ENCODE measurements at regions not wholly inside any gene's neighbourhood (a gene's known extent, or its start where the extent isn't known, plus 50 kb on each side); places are given as distances from the start of the nearest gene placed in this dataset.
A peak's percentile ranks its signal among the peaks of the same experiment; 100 is the strongest.

GRCh38 chr12:105672121-105672975 lies 341.9 kb downstream of the C12orf75 start:
- H3K9me3 ChIP-seq (ENCODE audit: control insufficient read depth, low read length), result no peaks in the 10 kb centered on the region
- no peak overlapping the region for H3K4me3 ChIP-seq (ENCODE audit: low read depth, low read length)

GRCh38 chr12:105674871-105675699 lies 344.6 kb downstream of the C12orf75 start:
- no peaks in the 10 kb centered on the region for H3K4me1 ChIP-seq
- H3K9me3 ChIP-seq (ENCODE audit: control insufficient read depth, low read length), result no peaks in the 10 kb centered on the region
- H3K27me3 ChIP-seq (ENCODE audit: control insufficient read depth, insufficient read depth, low read length), result no peaks in the 10 kb centered on the region
- no peaks in the 10 kb centered on the region for H3K79me2 ChIP-seq
- no peak for TF ChIP-seq CTCF (IDR thresholded peaks at IDR 0.05)
- no peaks in the 10 kb centered on the region for H3K36me3 ChIP-seq (ENCODE audit: control insufficient read depth, insufficient read depth, low read length)
- H3K4me2 ChIP-seq (ENCODE audit: low read length), result no peak overlapping the region
- no peak overlapping the region for H3K27ac ChIP-seq
- no peak overlapping the region for H2AFZ ChIP-seq
- H3K4me3 ChIP-seq (ENCODE audit: low read depth, low read length), result no peak overlapping the region
- no peak overlapping the region for H3K9ac ChIP-seq

More at GRCh38 chr12:105672121-105672975, 341.9 kb downstream of the C12orf75 start:
- Histone ChIP-seq H3K27ac (no peak overlapping the region), H3K4me1 (no peaks in the 10 kb centered on the region), H3K4me2 (ENCODE audit: low read length) (no peak overlapping the region), H3K9ac (no peak overlapping the region), H3K27me3 (ENCODE audit: control insufficient read depth, insufficient read depth, low read length) (no peaks in the 10 kb centered on the region), H3K36me3 (ENCODE audit: control insufficient read depth, insufficient read depth, low read length) (no peaks in the 10 kb centered on the region), H3K79me2 (no peaks in the 10 kb centered on the region), H2AFZ (peak overlapping the region; percentile 7)
- TF ChIP-seq CTCF (IDR thresholded peaks at IDR 0.05), result no peak

- no peak overlapping the region for H3K4me3 ChIP-seq (ENCODE audit: low read depth, low read length)
- H3K79me2 ChIP-seq, result no peaks in the 10 kb centered on the region
- H3K9me3 ChIP-seq (ENCODE audit: control insufficient read depth, low read length), result no peaks in the 10 kb centered on the region
- H3K9ac ChIP-seq, result no peak overlapping the region
- no peak overlapping the region for H3K4me2 ChIP-seq (ENCODE audit: low read length)
- no peak overlapping the region for H3K27ac ChIP-seq
- H3K27me3 ChIP-seq (ENCODE audit: control insufficient read depth, insufficient read depth, low read length), result no peaks in the 10 kb centered on the region
- peak overlapping the region; percentile 20 for H2AFZ ChIP-seq
- H3K36me3 ChIP-seq (ENCODE audit: control insufficient read depth, insufficient read depth, low read length), result no peaks in the 10 kb centered on the region
- TF ChIP-seq CTCF (IDR thresholded peaks at IDR 0.05), result no peak
- no peaks in the 10 kb centered on the region for H3K4me1 ChIP-seq
Measured at GRCh38 chr12:105676694-105677093, 346.2 kb downstream of the C12orf75 start.

GRCh38 chr12:105677672-105678071 lies 347.2 kb downstream of the C12orf75 start:
- no peak for TF ChIP-seq CTCF (IDR thresholded peaks at IDR 0.05)
- H3K4me1 ChIP-seq, result no peaks in the 10 kb centered on the region

More at GRCh38 chr12:105677672-105678071, 347.2 kb downstream of the C12orf75 start:
- no peaks in the 10 kb centered on the region for H3K36me3 ChIP-seq (ENCODE audit: control insufficient read depth, insufficient read depth, low read length)
- no peak overlapping the region for H3K9ac ChIP-seq
- no peaks in the 10 kb centered on the region for H3K79me2 ChIP-seq
- H3K27me3 ChIP-seq (ENCODE audit: control insufficient read depth, insufficient read depth, low read length), result no peaks in the 10 kb centered on the region
- H3K27ac ChIP-seq, result no peak overlapping the region
- no peaks in the 10 kb centered on the region for H3K9me3 ChIP-seq (ENCODE audit: control insufficient read depth, low read length)
- H2AFZ ChIP-seq, result no peak overlapping the region
- H3K4me2 ChIP-seq (ENCODE audit: low read length), result no peak overlapping the region
- no peak overlapping the region for H3K4me3 ChIP-seq (ENCODE audit: low read depth, low read length)
